AG09309 (cell line): ENCODE measurements at regions not wholly inside any gene's neighbourhood (a gene's known extent, or its start where the extent isn't known, plus 50 kb on each side); places are given as distances from the start of the nearest gene placed in this dataset.

Source experiments
- DNase-seq: peaks from one replicate; pipeline ENCODE4 v3.0.0-alpha.2; 2010; ENCODE audit warnings: low read depth
- H3K4me3 ChIP-seq: 2 replicates; pipeline ENCODE4 v1.5.1; 2011; ENCODE audit warnings: mild to moderate bottlenecking, low read depth, low read length, moderate library complexity; ENCODE audit not compliant: control insufficient read depth
- TF ChIP-seq, protein P1 (sequence below): IDR thresholded peaks from 2 replicates; pipeline ENCODE4 v1.5.1; 2011; ENCODE audit warnings: mild to moderate bottlenecking, low read depth, low read length, inconsistent platforms; ENCODE audit not compliant: insufficient read depth, control insufficient read depth; ENCODE audit errors: missing control alignments

DNA sequence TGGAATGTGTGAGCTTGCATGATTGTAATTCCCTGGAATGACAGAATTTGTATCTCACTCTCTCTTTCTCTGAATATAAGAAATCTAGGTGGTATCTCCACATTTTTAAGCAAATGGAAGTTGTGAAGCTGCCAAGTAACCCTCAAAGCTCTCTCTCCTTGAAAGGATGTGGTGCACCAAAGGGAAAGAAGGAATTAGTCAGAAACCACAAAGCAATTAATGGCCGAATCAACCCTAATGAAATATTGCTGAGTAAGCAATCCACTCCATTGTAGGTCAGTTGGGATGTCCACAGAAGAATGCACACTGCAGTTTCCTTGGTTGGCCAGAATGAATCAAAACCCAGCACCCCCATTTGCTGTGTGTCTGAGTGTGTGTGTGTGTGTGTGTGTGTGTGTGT lies 153.5 kb downstream of the KCNA5 start:
- TF ChIP-seq, protein P1, sequence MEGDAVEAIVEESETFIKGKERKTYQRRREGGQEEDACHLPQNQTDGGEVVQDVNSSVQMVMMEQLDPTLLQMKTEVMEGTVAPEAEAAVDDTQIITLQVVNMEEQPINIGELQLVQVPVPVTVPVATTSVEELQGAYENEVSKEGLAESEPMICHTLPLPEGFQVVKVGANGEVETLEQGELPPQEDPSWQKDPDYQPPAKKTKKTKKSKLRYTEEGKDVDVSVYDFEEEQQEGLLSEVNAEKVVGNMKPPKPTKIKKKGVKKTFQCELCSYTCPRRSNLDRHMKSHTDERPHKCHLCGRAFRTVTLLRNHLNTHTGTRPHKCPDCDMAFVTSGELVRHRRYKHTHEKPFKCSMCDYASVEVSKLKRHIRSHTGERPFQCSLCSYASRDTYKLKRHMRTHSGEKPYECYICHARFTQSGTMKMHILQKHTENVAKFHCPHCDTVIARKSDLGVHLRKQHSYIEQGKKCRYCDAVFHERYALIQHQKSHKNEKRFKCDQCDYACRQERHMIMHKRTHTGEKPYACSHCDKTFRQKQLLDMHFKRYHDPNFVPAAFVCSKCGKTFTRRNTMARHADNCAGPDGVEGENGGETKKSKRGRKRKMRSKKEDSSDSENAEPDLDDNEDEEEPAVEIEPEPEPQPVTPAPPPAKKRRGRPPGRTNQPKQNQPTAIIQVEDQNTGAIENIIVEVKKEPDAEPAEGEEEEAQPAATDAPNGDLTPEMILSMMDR = no peak
- no peak overlapping the region for H3K4me3 ChIP-seq
- no peak for DNase-seq

DNA sequence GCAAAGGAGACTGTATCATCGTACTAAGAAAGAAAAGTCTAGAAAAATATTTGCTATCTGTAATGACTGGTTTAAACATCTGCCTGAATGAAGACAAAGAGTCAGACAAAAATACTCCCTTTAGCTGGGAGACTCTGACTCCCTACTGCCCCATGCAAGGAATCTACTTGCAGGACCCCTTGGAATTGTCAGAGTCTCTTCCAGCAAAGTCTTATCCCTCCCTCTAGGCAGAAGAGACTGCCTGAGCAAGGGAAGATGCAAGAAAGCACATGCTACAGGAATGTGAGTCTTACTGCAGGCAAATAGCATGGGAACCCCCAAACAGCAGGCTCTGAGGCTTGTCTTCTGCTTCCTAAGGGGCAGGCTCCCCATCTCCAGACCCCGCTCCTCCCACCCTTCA lies 154.0 kb downstream of the KCNA5 start:
- no peak for DNase-seq
- no peak overlapping the region for H3K4me3 ChIP-seq
- TF ChIP-seq, protein P1 = no peak

DNA sequence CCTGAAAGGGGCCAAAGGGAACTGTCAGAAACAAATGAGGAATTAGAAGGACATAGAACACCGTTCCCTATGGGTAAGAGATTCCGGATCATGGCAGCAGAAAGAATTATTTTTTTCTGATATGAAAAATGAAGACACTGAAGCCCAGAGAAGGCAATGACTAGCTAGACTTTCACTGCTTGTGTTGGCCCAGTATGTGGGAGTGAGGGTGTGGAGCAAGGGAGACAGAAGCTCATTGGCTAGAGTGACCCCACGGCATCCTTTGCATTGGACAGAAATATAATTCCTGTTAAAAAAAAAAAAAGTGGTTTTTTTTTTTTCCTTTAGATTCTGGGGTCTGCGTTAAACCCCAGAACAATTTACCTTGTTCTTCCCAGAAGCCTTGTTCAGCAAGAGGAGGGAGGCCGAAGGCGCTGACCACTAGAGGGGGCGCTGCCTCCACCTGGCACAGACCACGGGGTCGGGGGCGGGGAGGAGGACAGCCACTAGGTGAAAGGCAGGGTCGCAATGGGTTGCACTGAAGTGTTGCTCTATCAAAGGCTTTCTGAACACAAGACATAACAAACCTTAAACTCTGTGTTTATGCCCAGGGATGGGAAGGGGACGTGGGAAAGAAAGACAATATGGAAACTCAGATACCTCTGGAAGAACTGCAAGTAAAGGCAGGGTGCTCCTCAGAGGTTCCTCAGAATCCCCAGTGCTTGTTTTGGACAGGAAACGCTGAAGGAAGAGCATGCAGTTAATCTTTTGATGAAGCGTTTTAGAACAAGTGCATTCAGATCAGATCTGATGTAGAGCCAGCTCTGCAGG lies 156.8 kb downstream of the KCNA5 start:
- no peak for DNase-seq
- H3K4me3 ChIP-seq = no peak overlapping the region
- TF ChIP-seq, protein P1 = peak; percentile 76

GRCh38 chr12:5201554-5202218 lies 158.0 kb downstream of the KCNA5 start:
- DNase-seq = no peak
- H3K4me3 ChIP-seq = no peak overlapping the region
- TF ChIP-seq, protein P1 = no peak

DNA sequence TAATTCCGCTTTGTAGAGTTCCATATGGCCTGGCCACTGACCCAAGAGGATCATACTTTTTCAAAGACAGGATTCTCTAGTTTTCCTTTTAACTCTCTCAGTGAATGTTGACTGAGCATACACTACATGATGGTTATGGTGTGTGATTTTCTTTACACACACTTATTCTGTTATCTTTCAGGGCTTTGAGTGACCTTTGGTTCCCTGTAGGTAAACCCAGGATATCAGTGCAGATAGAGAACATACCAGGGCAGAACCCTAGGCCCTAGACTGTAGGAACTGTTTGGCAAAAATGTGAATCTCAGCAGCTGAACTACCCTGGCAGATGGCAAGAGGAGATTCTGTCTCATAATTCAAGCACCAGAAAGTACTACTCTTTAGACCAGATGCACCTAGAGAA lies 159.6 kb downstream of the KCNA5 start:
- TF ChIP-seq, protein P1 = no peak
- H3K4me3 ChIP-seq = no peak overlapping the region
- DNase-seq = no peak

- TF ChIP-seq, protein P1 = no peak
- DNase-seq = no peak
- no peak overlapping the region for H3K4me3 ChIP-seq
Measured at GRCh38 chr12:5203720-5204119, 160.0 kb downstream of the KCNA5 start.

DNA sequence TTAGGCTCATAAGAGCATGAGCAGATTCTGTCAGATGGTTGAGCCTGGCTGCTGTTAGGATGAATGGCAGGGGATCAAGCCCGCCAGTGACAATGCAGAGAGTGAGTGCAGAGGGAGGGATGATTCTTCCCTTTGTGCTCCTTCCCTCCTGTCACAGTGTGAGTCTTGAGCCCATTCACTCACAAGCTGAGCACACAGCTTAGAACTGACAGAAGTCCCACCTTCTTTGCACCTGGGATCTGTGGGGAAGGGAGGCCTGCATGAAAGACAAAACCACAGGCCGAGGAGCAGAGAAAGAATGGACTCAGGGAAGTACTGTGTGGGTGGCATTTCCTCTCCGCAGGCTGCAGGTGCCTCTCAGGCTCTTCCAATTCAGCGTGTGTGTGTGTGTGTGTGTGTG lies 160.6 kb downstream of the KCNA5 start:
- no peak overlapping the region for H3K4me3 ChIP-seq
- DNase-seq = no peak
- TF ChIP-seq, protein P1 = no peak
